Caco-2 (cell line): ENCODE measurements at regions not wholly inside any gene's neighbourhood (a gene's known extent, or its start where the extent isn't known, plus 50 kb on each side); places are given as distances from the start of the nearest gene placed in this dataset.
A peak's percentile ranks its signal among the peaks of the same experiment; 100 is the strongest.

Source experiments
- BruUV-seq: library from RNA; stranded (reverse); fragments of 400-500 nt; replicated peaks from 2 replicates; lab custom pipeline; 2021; lab: Mats Ljungman, UMichigan
- CTCF ChIA-PET: fragments of 300-600 bp; sonication (Branson Sonifier 250); formaldehyde crosslinking; loops from one replicate; lab custom pipeline; 2022; ENCODE audit warnings: antibody characterized with exemption; lab: Charles Lee
- POLR2A ChIA-PET: fragments of 300-600 bp; sonication (Branson Sonifier 250); formaldehyde crosslinking; loops from one replicate; lab custom pipeline; 2022; ENCODE audit warnings: antibody characterized with exemption; lab: Charles Lee
- DNase-seq, 2 experiments: peaks; one replicate each; pipeline versions ENCODE4 v3.0.0 to v3.0.0-alpha.2; 2020 to 2022
- H3K27me3 ChIP-seq: replicated peaks from 2 replicates; pipeline ENCODE4 v1.6.0; 2011; ENCODE audit warnings: low read length; ENCODE audit not compliant: control insufficient read depth, insufficient read depth
- H3K36me3 ChIP-seq: 2 replicates; pipeline ENCODE4 v1.5.1; 2011; ENCODE audit warnings: low read length; ENCODE audit not compliant: control insufficient read depth, insufficient read depth
- H3K4me1 ChIP-seq: fragments of 250-450 bp; sonication (Bioruptor Pico); 2 replicates; pipeline ENCODE4 v1.5.1; 2020; ENCODE audit warnings: mild to moderate bottlenecking
- H3K4me3 ChIP-seq: 2 replicates; pipeline ENCODE4 v1.5.1; 2011; ENCODE audit warnings: low read depth, mild to moderate bottlenecking, control low read depth, low read length
- H3K9me3 ChIP-seq: fragments of 250-450 bp; sonication (Bioruptor Pico); 2 replicates; pipeline ENCODE4 v1.5.1; 2020; ENCODE audit warnings: mild to moderate bottlenecking, moderate library complexity
- H3K27ac Mint-ChIP-seq: one replicate; pipeline ENCODE4 v1.8.0; 2022; ENCODE audit warnings: mixed read lengths; ENCODE audit not compliant: unreplicated experiment
- H3K27me3 Mint-ChIP-seq: one replicate; pipeline ENCODE4 v1.8.0; 2022; ENCODE audit warnings: mixed read lengths; ENCODE audit not compliant: insufficient read depth, unreplicated experiment
- H3K36me3 Mint-ChIP-seq: one replicate; pipeline ENCODE4 v1.8.0; 2022; ENCODE audit warnings: mild to moderate bottlenecking, mixed read lengths; ENCODE audit not compliant: insufficient read depth, unreplicated experiment
- H3K4me1 Mint-ChIP-seq: one replicate; pipeline ENCODE4 v1.8.0; 2022; ENCODE audit warnings: low read depth, mixed read lengths; ENCODE audit not compliant: unreplicated experiment
- H3K4me3 Mint-ChIP-seq: one replicate; pipeline ENCODE4 v1.8.0; 2022; ENCODE audit warnings: mild to moderate bottlenecking, moderate library complexity, mixed read lengths; ENCODE audit not compliant: unreplicated experiment
- H3K9me3 Mint-ChIP-seq: one replicate; pipeline ENCODE4 v1.8.0; 2022; ENCODE audit warnings: mixed read lengths; ENCODE audit not compliant: unreplicated experiment
- intact Hi-C: fragments of 100-400 bp; cut with micrococcal nuclease; formaldehyde crosslinking; loops from one replicate; pipeline ENCODE4 v1.10.0; 2022; ENCODE audit not compliant: unreplicated experiment
- TF ChIP-seq, protein P1 (sequence below), 2 experiments: fragments of 200-600 bp in 1 of 2; IDR thresholded peaks; 1 replicate in 1 of 2; 2 replicates in 1 of 2; pipeline versions ENCODE4 v1.5.1 to v1.8.0; 2011 to 2022; ENCODE audit warnings: antibody characterized with exemption in 1 of 2, control low read depth in 1 of 2, inconsistent platforms in 1 of 2, low read depth in 1 of 2, low read length in 1 of 2, mild to moderate bottlenecking in 1 of 2, moderate library complexity in 1 of 2; ENCODE audit not compliant: insufficient read depth in 1 of 2, severe bottlenecking in 1 of 2, unreplicated experiment in 1 of 2

DNA sequence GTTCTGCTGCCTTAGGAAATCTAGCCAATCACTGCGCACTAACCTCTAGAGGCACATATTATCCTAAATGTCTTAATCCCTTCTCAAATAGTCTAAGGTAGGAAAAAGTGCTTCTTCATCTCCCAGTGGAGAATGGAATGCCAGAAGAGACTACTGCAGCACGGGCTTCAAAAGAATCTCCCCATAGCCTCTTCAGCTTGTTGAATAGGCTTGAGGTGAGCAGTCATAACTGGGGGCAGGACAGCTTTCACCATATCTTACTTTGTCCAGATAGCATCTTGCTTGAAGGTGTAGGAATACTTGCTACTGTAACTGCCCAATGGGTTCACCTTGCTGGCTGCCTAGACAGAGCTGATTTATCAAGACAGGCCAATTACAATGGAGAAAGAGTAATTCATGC is 88.8 kb downstream of the MBL2 start:
- H3K27me3 Mint-ChIP-seq: no peaks in the 10 kb centered on the region
- H3K36me3 Mint-ChIP-seq: peaks cover 10% of the 10 kb centered on the region
- peak overlapping the region; percentile 73 for H3K27ac Mint-ChIP-seq
- peak overlapping the region; percentile 56 for H3K4me3 Mint-ChIP-seq
- no peaks in the 10 kb centered on the region for H3K36me3 ChIP-seq
- ChIA-PET CTCF (interaction anchor here (1.5 kb wide), 1 partner anchor 46 kb away, joined by 5 read pairs; no protein-coding TSS in a partner anchor), POLR2A (interaction anchor here (0.8 kb wide), 1 partner anchor 370 kb away, joined by 3 read pairs; the partner anchor contains the start of gene DKK1)
- no peak overlapping the region for H3K4me3 ChIP-seq
- TF ChIP-seq, protein P1, sequence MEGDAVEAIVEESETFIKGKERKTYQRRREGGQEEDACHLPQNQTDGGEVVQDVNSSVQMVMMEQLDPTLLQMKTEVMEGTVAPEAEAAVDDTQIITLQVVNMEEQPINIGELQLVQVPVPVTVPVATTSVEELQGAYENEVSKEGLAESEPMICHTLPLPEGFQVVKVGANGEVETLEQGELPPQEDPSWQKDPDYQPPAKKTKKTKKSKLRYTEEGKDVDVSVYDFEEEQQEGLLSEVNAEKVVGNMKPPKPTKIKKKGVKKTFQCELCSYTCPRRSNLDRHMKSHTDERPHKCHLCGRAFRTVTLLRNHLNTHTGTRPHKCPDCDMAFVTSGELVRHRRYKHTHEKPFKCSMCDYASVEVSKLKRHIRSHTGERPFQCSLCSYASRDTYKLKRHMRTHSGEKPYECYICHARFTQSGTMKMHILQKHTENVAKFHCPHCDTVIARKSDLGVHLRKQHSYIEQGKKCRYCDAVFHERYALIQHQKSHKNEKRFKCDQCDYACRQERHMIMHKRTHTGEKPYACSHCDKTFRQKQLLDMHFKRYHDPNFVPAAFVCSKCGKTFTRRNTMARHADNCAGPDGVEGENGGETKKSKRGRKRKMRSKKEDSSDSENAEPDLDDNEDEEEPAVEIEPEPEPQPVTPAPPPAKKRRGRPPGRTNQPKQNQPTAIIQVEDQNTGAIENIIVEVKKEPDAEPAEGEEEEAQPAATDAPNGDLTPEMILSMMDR (IDR thresholded peaks at IDR 0.05; ENCODE audit: insufficient read depth in 1 of 2, low read depth in 1 of 2, low read length in 1 of 2, severe bottlenecking in 1 of 2, unreplicated experiment in 1 of 2): no peak
- peaks cover 43% of the 10 kb centered on the region for H3K4me1 ChIP-seq
- H3K9me3 ChIP-seq: peaks cover 4% of the 10 kb centered on the region; the same call in 1 of the 2 replicates
- no TSS peak for BruUV-seq
- intact Hi-C loops: loop anchor here (1.0 to 5.0 kb wide), 4 partner anchors 41 to 231 kb away; no protein-coding TSS in a partner anchor
- DNase-seq: peak; percentile 70 to 80
- H3K9me3 Mint-ChIP-seq: peaks cover 10% of the 10 kb centered on the region
- H3K27me3 ChIP-seq: no peaks in the 10 kb centered on the region
- H3K4me1 Mint-ChIP-seq: peaks cover 29% of the 10 kb centered on the region

DNA sequence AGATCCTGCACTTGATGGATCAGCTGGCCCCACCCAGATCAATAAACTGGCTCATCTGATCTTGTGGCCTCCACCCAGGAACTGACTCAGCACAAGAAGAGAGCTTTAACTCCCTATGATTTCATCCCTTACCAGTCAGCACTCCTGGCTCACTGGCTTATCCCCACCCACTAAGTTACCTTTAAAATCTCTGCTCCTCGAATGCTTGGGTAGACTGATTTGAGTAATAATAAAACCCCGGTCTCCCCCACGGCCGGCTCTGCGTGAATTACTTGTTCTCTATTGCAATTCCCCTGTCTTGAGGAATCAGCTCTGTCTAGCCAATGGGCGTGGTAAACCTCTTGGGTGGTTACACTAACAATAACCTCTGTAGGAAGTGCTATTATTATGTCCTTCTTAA is 83.7 kb downstream of the MBL2 start:
- no peaks in the 10 kb centered on the region for H3K27me3 ChIP-seq
- Mint-ChIP-seq H3K9me3 (peaks cover 34% of the 10 kb centered on the region), H3K36me3 (peaks cover 5% of the 10 kb centered on the region), H3K27me3 (no peaks in the 10 kb centered on the region), H3K4me3 (no peak overlapping the region), H3K4me1 (peaks cover 13% of the 10 kb centered on the region), H3K27ac (no peak overlapping the region)
- CTCF ChIA-PET: no interaction called here
- no peak for DNase-seq
- POLR2A ChIA-PET: interaction anchor here (0.5 kb wide), 1 partner anchor 1071 kb away, joined by 3 read pairs; no protein-coding TSS in a partner anchor
- BruUV-seq: no TSS peak
- peaks cover 10% of the 10 kb centered on the region for H3K4me1 ChIP-seq
- no peak overlapping the region for H3K4me3 ChIP-seq
- TF ChIP-seq, protein P1 (IDR thresholded peaks at IDR 0.05; ENCODE audit: insufficient read depth in 1 of 2, low read depth in 1 of 2, low read length in 1 of 2, severe bottlenecking in 1 of 2, unreplicated experiment in 1 of 2): no peak
- H3K36me3 ChIP-seq: no peaks in the 10 kb centered on the region
- intact Hi-C loops: no loop called here
- H3K9me3 ChIP-seq: peaks cover 30% of the 10 kb centered on the region

DNA sequence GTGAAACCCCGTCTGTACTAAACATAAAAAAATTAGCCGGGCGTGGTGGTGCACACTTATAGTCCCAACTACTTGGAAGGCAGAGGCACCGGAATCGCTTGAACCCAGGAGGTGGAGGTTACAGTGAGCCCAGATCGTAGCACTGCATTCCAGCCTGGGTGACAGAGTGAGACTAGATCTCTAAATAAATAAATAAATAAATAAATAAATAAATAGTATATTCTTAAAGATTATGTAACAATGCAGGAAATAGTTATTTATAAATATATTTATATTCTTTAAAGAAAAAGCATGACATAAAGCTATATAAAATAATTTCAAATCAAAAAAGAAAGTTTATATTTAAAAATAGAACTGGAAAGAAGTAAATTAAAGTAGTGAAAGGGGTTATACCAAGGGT is 76.4 kb downstream of the MBL2 start:
- no peaks in the 10 kb centered on the region for H3K27me3 Mint-ChIP-seq
- Histone ChIP-seq H3K36me3 (no peaks in the 10 kb centered on the region), H3K27me3 (no peaks in the 10 kb centered on the region), H3K9me3 (peaks cover 10% of the 10 kb centered on the region), H3K4me1 (no peaks in the 10 kb centered on the region), H3K4me3 (no peak overlapping the region)
- H3K4me1 Mint-ChIP-seq: no peaks in the 10 kb centered on the region
- TF ChIP-seq, protein P1 (IDR thresholded peaks at IDR 0.05; ENCODE audit: insufficient read depth in 1 of 2, low read depth in 1 of 2, low read length in 1 of 2, severe bottlenecking in 1 of 2, unreplicated experiment in 1 of 2): no peak
- H3K27ac Mint-ChIP-seq: no peak overlapping the region
- intact Hi-C loops: no loop called here
- no peak for DNase-seq
- no TSS peak for BruUV-seq
- H3K36me3 Mint-ChIP-seq: no peaks in the 10 kb centered on the region
- CTCF ChIA-PET: no interaction called here
- POLR2A ChIA-PET: no interaction called here
- no peak overlapping the region for H3K4me3 Mint-ChIP-seq
- H3K9me3 Mint-ChIP-seq: peaks cover 11% of the 10 kb centered on the region
